GM12865 (cell line): ENCODE measurements at regions not wholly inside any gene's neighbourhood (a gene's known extent, or its start where the extent isn't known, plus 50 kb on each side); places are given as distances from the start of the nearest gene placed in this dataset.

ENCODE experiments used
- DNase-seq: peaks from one replicate; pipeline ENCODE4 v3.0.0; 2010; ENCODE audit warnings: low read depth
- H3K4me3 ChIP-seq: 2 replicates; pipeline ENCODE4 v1.5.1; 2011; ENCODE audit warnings: mild to moderate bottlenecking, low read depth, low read length, control low read depth
- CTCF ChIP-seq: IDR thresholded peaks from 2 replicates; pipeline ENCODE4 v1.5.1; 2011; ENCODE audit warnings: low read length, control low read depth, low read depth, inconsistent platforms; ENCODE audit not compliant: insufficient read depth; ENCODE audit errors: missing control alignments

- no peak overlapping the region for H3K4me3 ChIP-seq
Observed at GRCh38 chr7:109735881-109736280, 1166.2 kb downstream of the DNAJB9 start.

GRCh38 chr7:109745677-109746410 lies 1176.2 kb downstream of the DNAJB9 start:
- H3K4me3 ChIP-seq = no peak overlapping the region
- TF ChIP-seq CTCF = no peak
- DNase-seq = no peak

More at GRCh38 chr7:109735881-109736280, 1166.2 kb downstream of the DNAJB9 start:
- no peak for DNase-seq
- no peak for TF ChIP-seq CTCF

- no peak overlapping the region for H3K4me3 ChIP-seq
- no peak for DNase-seq
- TF ChIP-seq CTCF = no peak
Observed at GRCh38 chr7:109751241-109751640, 1181.6 kb downstream of the DNAJB9 start.

- no peak for DNase-seq
- TF ChIP-seq CTCF = no peak
- no peak overlapping the region for H3K4me3 ChIP-seq
Observed at GRCh38 chr7:109752068-109752467, 1182.4 kb downstream of the DNAJB9 start.

GRCh38 chr7:109757713-109758112 lies 1188.0 kb downstream of the DNAJB9 start:
- H3K4me3 ChIP-seq = no peak overlapping the region
- no peak for DNase-seq
- no peak for TF ChIP-seq CTCF

- TF ChIP-seq CTCF = no peak
- DNase-seq = no peak
- H3K4me3 ChIP-seq = no peak overlapping the region
Observed at GRCh38 chr7:109763611-109764010, 1193.9 kb downstream of the DNAJB9 start.

- H3K4me3 ChIP-seq = no peak overlapping the region
- DNase-seq = no peak
- TF ChIP-seq CTCF = no peak
Observed at GRCh38 chr7:109772161-109772560, 1202.5 kb downstream of the DNAJB9 start.
